Endometrium (tissue), 2 donors: ENCODE measurements at regions not wholly inside any gene's neighbourhood (a gene's known extent, or its start where the extent isn't known, plus 50 kb on each side); places are given as distances from the start of the nearest gene placed in this dataset.

ENCODE experiments used
- FAIRE-seq: peaks from 2 replicates; lab custom pipeline; 2012; peaks lifted over from hg19 to GRCh38; lab: Jason Lieb, UNC
- donor health status: control.
- donor health status: control.

DNA sequence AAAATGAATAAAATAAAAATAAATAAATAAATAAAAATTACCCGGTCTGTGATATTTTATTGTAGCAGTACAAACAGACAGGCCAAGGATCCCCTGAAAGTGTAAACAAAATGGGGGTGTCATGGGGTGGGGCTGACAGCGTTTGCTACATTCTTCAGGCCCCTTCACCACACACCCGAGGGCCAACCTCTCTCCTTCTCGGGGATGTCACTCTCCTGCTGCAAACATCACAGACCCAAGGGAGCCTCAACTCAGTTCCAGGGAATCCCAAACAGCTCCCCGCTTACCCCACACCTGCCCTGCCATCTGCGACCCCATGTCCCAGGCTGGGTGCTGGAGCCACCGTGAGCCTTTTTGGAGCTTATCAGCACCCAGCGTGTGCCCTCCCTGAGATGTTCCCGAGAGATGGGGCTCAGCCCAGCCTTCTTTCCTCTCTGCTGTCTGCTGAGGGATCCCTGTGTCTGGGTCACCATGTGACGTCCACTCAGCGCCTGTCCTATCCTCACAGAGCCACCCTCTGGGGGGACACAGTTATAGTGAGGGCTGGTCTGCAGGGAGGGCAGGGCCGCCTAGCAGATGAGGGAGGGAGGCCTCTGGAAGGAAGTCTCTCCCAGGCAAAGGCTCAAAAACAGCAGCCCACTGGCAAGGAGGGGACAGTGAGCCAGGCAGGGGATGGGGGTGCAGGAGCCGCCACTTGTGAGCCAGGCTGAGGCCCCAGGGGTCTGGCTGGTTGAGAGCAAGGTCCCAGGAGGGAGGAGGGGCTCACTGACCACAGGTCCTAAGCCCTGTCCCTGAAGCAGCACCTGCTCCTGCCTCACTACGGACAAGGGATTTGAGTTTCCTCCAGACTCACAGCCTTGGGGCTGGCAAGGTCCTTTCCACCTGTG, 1041.6 kb downstream of the BRD1 start:
- no peak for FAIRE-seq

DNA sequence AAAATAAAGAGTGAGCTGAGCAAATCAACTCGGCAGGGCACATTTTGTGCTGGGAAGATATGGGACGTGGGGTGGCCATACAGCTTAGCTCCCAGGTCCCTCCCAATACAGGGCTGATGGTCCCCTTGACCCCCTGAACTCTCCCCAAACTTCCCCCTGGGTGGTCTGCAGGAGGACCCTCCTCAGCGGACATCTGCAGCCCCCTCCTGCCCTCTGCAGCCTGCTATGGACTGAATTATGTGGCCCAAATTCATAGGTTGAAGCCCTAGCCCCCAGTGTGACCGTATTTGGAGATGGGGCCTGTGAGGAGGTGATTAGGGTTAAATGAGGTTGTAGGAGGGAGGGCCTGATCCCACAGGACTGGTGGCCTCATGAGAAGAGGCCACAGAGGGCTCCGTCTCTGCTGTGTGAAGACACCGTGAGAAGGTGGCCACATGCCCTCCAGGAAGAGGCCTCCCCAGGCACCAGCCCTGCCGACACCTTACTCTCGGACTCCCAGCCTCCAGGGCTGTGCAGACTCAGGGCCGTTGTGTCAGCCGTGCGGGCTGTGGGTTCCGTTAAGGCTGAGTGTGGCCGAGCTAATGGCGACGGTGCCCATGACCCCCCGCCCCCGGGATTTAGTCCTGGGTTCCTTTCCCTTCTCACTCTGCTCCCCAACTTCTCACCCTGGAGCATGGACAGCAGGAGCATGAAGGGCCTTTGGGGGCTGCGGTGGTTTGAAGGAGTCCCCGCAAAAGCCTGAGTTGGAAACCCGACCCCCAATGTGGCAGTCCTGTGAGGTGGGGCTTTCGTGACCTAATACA, 1042.8 kb downstream of the BRD1 start:
- FAIRE-seq, result no peak

DNA sequence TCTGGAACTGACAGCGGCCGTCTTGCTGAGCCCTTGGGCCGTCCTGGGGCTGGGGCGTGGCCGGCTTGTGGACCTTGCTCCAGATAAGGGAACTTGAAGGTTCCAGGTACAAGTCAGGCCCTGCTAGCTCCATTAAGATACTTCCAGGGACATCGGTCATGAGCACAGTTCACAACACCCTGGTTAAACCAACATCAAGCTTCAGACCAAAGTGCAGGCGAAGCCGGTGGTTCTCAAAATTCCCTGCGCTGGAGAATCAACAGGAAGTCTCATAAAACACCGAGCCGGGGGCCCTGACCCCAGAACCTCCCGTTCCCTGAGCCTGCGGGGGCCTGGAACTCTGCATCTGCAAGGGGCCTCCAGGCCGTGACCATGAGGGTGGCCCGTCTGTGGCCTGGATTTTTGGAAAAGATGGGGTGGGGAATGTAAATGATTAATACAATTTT, 1043.8 kb downstream of the BRD1 start:
- no peak for FAIRE-seq

DNA sequence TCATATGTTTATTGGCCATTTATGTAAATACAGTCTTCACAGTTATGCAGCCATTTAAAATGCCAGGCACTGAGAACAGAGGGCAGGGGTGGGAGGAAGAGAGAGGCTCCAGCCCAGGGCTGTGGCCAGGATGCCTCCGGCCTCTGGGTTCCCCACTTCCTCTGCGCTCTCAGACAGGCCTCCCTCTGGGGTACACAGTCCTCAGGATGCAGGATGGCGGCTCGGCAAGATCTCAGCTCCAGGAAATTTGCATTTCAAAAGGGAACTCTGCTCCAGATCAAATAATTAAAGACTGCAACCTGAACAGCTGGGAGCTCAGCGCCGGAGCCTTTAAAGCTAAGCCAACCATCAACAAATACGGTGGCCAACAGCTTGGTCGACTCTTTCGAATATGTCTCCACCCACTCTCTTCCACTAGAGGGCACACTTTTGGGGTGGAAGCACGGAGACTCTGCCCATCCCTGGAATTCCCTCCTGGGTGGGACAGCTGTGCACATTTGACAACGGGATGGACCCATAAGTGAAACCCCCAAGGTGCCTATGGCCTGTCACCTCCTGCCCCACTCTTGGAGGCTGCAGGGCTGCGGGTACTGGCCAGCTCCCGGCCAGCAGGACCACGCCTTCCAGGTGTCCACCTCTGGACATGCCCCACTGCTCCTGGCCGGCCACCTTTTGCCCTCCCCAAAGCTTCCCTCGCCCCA, 1044.7 kb downstream of the BRD1 start:
- FAIRE-seq, result no peak

DNA sequence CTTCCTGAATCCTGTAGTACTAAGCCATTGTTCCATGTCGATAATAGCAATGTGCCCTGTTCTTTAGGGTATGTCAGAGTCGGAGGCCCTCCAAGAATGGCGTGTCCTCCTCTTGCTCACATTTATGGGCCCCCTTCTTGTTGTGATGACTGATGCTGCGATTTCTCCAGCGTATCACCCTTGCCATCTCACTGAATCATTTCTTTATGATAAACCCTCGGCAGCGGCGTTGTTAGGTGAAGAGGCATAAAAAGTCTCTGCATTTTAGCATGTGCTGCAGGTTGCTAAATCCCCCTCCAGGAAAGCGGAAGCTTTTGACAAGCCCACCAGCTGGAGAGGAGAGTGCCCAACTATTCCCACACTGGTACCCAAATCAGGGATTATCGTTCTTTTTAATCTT, 1045.3 kb downstream of the BRD1 start:
- no peak for FAIRE-seq

DNA sequence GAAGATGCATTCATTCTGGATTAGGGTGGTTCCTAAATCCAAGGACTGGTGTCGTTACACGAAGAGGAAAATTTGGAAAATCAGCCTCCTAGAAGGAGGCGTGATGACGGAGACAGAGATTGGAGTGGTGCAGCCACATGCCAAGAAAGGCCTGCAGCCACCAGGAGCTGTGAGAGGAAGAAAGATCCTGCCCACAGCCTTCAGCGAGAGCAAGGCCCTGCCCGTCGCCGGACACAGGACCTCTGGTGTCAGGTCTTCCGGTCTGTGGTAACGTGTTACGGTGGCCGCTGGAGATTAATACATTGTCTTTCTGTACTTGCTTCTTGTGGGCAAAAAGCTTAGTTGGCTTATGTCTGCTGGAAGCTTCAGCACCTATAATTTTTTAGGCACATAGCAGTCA, 1045.8 kb downstream of the BRD1 start:
- FAIRE-seq, result no peak

DNA sequence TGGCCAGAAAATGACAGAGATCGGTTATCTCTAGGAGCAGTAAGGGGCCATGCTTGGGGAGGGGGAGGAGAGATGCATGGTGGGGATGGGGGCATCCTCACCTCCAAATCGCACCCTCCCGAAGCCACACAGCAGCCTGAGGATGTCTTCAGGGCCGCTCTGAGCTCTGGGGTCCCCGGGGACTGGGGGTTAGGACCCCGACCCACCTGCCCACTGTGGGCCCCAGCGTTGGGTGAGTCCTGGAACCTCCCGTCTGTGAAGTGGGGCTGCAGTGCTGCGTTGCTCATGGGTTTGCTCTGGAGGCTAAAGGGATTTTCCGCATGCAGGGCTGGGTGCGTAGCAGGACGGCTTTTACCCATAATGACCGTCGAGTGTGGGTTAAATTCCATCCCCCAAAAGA, 1046.3 kb downstream of the BRD1 start:
- no peak for FAIRE-seq

DNA sequence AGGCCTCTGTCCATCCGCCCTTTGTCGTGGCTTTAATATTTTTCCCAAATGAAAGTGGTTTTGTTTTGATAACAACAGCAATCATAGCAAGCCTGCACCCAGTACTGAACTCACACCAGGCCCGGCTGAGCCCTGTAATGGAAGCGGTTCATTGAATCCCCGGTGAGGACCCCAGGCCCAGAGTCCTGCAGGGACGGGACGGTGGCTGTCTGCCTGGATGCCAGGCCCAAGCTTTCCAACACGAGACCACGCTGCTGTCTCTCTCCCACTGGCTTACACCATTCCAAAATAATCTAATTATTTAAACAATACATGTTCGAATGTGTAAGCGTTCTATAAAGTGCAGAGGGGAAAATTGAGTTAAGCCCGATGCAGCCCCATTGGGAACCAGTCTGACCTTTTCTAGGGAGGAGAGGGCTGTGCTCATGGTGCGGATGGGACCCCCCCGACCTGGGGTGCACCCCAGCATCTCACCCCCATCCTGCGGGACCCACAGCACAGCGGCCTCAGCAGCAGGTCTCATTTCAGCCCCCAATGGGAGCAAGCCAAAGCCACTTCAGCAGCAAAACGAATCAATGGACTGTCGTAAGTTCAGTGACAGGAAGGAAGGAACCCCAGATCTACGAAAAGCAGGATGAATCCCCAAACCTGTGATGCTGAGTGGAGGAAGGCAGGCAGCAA, 1046.9 kb downstream of the BRD1 start:
- FAIRE-seq, result no peak

DNA sequence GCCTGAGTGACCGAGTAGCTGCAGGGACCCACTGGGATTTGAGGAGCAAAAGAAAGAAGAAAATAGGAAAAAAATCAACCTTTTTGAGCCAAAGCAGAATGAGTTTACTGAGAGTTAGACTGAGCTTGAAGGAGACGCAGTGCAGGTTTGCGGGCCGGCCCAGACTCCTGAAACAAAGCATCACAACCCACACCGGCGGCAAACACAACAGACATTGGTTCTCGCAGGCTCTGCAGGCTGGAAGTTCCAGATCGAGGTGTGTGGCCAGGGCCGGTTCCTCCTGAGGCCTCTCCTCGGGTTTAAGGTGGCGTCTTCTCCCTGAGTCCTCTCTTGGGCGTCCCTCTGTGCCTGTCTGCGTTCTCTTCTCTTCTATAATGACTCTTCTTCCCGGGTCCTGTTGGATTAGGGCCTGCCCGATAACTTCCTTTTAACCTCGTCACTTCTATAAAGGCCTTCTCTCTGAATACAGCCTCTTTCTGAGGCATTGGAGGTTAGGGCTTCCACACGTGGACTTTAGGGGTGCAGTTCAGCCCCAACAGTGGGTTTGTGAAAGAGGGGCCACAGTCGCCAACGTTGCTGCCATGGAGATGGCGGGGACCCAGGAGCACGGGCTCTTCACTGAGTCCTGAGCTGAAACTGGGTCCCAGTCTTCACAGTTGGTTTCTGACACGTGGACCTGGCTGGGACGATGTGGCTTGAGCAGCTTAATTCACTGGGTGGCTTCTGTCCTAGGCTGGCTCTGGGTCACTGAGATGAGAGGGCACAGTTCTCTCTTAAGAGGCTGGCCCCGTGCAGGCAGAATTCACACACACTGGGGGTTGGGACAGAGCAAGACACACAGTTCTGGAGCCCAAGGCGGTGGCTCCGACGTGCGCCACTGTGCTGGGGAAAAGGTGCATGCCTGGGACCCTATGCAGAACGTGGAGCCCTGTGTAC, 1047.7 kb downstream of the BRD1 start:
- no peak for FAIRE-seq

DNA sequence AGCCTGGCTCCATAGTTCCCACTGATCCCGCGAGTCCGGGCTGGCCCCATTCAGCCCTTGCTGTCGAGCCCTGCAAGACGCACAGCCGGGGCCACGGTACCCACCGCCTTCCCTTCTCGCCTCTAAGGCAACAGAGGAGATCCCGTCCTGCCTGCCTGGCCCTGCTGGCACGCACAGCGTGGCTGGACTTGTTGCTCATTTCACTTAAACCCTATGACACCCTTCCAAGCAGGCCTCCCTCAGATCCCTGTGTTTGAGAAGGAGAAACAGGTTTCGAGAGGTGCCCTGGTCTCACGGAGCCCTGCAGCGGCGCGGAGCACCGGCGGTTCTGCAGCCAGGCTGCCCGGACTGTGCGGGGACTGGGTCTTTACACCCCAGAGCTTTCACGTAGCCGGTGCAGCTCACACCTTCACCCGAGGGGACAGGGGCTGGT, 1048.4 kb downstream of the BRD1 start:
- FAIRE-seq, result no peak

DNA sequence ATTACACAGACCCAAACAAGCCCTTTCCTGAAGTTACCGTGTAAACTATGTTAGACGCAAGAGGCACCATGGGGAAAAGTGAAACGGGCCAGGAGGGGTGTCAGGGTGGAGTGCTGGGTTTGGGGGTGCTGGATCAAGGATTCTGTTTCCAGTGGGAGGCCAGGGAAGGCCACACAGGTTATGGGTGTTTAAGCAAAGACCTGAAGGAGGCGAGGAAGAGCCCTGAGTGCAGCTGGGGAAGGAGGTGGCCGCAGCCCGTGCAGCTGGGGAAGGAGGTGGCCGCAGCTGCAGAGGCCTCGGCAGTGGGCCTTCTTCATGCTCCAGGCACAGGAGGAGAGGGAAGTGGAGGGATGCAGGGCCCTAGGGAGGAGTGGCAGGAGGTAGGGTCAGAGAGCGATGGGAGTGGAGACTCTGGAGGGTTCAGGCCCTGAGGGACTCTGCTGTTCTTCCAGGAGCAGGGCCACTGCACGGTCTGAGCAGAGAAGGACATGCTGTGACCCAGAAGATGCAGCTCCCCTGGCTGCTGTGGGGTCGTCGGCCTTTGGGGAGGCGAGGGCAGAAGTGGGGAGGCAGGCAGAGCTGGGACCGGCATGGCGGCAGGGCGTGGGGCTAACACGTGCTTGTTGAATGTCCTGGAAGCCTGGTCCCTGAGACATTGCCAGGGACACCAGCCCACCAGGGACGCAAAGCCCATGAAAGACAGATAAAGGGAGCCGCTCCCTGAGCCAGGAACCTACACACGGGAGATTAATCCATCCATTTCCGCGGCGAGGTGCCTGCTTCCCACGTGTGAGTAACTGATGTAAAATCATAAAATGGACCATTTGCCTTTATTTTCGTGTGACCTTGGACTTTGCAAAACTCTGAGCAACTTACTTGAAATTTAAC, 1049.1 kb downstream of the BRD1 start:
- no peak for FAIRE-seq

DNA sequence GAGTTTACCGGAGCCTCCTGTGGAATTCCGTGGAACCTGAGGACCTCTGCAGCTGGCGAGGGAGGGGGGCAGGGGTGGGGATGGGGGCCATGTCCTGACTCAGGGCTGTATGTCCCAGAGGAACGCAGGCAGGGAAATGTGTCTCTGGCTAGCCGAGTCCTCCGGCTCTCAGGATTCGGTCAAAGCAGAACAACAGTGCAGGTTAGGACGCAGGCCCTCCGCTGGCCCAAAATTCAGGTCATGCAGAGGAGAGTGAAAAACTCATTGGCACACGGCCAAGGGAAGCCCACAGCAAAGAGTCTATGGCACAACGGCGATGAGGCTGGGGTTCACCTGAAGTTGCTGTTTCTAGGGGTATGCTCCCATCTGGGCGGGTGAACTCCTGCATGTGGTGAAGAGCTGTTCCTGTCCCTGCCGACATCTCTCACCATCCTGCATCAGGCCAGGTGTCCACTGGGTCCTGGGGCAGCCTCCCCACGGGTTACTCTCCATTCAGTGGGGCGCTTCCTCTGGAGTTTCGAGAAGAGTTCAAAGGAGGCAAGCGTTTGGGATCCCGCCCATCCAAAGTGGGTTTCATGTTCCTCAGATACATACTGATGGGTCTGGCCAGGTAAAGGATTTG, 1055.3 kb downstream of the BRD1 start:
- no peak for FAIRE-seq

DNA sequence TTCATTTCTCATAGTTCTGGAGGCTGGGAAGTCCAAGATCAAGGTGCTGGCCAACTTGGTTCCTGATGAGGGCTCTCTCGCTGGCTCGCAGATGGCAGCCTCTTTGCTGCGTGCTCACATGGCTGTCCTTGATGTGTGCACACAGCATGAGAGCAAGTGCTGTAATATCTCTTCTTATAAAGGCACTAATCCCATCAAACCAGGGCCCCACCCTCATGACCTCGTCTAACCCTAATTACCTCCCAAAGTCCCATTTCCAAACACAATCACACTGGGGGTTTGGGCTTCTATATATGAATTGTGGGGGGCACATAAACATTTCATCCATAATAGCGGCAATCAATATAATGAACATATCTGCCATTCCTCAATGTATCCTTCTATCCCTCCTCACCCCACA, 1062.1 kb downstream of the BRD1 start:
- no peak for FAIRE-seq

DNA sequence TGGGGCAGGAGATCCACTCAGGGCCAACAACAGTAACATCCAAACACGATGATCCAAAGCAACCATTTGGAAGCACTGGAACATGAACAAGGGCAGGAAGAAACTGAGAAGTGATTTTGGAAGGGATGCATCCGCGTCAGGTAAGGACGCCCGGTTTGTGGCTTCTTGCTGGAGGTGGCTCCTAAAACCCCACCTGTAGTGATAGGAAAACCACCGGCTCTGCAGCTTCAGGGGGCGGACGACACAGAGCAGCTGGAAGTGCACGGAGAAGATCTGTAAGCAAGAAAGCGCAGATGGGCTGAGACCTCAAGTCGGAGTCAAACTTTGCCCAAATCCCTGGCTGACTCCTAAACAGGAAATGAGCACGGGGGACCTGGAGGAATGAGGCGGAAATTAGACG, 1066.1 kb downstream of the BRD1 start:
- FAIRE-seq, result no peak

DNA sequence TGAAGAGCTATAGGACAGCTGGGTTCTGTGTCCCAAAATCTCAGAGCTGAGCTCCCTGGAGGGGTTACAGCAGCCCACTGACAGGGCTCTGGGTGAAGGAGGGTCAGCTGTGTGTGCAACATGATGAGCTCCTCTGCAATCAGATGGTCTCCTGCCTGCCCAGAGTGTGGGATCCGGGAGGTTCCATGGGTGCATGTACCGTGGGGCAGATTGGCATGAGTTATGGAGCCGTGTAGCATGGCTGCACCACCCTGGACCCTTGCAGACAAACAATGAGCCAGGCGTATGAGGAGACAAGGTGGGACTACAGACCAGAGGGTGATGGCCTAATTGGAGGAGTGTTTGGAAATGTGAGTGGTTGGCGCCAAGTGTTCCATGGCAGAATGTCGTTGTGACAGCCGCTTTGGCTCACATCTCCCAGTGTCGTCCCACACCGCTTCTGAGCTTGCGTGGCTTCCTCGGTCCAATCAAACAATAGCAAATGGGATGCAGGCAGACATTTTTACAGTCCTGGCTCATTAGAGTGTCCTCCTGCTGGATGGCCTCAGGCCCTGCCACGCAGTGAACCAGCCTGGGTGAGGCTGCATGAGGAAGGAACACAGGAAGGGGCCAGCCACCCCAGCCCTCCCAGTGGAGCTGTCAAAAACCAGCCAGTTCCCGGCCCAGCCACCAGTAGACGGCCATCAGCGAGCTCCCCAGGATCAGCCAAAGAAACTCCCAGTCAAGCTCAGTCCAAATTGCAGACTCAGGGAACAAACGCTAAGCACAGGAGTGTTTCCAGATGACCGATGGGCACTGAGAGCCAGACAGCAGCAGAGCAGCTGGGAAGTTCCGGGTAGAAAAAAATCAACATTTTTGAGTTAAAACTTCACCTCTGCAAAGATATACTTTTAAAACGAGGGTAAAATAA, 1066.9 kb downstream of the BRD1 start:
- FAIRE-seq, result no peak

DNA sequence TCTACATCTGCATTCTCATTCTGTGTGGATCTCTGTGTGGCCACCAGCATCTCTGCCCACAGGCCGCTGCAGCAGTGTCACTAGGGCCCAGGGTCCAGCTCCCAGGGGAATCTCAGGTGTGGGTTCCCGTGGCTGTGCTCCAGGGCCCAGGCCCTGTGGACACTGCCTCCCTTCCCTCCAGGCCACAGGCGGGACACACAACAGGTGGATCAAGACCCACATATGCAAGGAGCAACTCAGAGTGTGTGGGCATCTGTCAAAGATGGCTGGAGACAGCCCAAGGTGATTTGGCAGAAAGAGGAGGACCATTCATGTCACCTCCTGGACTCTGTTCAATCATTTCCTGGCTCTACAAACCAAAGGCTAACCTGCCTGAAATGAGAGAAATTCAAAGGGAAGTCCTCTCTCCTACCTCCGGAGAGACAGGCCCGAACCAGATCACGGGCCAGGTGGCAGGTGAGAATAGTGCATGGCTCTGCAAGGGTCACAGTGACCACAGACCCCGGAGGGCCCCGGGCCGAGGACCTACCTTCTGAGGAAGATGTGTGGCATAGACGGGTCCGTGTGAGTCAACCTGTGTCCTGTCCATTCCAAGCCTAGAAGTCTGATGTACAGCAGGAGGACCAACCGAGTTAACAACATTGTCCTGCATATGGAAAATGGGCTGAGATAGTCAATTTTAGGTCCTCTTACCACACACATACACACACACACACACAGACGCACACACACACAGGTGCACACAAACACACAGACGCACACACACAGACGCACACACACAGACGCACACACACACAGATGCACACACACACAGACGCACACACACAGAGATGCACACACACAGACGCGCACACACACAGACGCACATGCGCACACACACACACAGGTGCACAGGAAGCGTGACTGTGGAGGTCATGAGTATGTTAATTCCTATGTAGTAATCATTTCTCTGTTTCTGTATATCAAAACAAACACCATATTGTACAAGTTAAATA, 1068.5 kb downstream of the BRD1 start:
- FAIRE-seq, result no peak

DNA sequence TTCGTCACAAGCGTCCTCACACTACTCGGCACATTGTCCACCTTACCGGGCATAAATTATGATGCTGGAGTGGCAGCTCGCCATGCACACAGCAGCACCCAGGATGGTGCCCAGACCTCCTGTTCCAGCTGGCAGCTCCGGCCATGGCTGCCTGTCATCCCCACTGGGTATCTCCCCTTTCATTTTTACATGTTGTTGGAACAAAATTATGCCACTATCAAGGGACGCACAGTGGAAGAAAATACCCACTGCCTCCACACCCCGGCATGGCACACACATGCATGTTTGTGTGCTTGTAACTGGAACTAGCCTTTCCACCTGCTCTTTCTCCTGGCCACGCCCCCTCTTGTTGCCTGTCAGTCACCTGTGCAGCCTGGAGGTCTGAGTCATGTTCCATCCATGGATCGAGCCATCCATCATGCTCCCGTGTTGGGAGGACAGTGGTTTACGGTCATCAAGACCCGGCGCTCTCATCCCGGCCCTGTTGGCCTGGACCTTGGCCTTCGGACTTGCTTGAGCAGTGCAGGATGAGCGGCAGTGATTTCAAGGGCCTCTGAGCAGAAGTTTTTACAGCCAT, 1069.6 kb downstream of the BRD1 start:
- FAIRE-seq, result no peak
